ENCODE measurements at regions not wholly inside any gene's neighbourhood (a gene's known extent, or its start where the extent isn't known, plus 50 kb on each side); places are given as distances from the start of the nearest gene placed in this dataset.

DNA sequence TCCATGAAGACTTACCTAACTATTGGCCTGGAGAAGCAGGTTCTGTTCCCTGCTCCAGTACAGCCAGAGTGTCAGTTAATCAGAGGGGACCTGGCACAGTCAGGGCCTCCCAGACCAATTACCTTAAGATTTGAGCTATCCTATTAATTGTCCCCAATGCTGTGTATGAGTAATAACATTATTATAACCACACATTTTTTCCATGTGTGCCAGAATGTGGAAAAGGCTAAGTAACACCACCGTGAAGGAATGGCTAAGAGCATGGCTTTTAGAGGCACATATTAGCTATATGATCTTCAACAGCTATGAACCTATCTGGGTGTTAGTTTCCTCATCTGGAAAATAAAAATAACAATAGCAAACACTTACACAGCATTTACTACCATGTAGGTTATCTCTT, 111.1 kb upstream of the RAP1B start:
- no peak for DNase-seq (ENCODE audit: low read depth in 2 of 3, low spot score in 2 of 3)

DNA sequence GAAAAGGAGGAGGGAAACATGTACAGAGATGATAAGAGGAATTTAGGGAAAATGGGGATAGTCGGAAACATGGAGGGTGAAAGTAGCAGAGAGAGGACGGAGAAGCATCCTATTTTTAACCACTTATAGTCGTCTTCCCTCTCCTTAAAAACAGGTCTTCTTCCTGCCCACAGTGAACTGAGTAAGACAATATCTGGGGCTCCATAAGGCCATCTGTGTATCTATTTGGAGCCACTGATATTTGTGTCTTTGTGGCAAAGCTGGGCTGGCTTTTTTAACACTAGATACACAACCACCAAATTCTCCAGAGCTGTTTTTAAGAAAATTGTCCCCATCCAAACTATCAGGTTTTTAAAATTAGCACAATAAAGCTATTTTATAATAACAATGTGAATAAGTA, 109.5 kb upstream of the RAP1B start:
- no peak for DNase-seq (ENCODE audit: low read depth in 2 of 3, low spot score in 2 of 3)

- no peak for DNase-seq (ENCODE audit: low read depth in 2 of 3, low spot score in 2 of 3)
Observed at GRCh38 chr12:68505970-68506369, 104.7 kb upstream of the RAP1B start.

DNA sequence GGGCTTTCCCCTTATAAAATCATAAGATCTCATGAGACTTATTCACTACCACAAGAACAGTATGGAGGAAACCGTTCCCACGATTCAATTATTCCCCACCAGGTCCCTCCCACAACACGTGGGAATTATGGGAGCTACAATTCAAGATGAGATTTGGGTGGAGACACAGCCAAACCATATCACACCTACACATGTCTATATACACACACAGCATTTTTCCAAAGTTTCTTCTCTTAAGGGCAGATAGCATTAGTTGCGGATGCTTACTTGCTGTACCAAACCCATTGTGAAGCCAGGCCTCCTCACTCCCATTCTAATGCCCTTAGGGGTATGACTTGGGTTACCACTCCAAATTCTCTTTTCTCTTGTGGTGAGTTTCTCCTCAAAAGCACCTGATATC, 104.1 kb upstream of the RAP1B start:
- no peak for DNase-seq (ENCODE audit: low read depth in 2 of 3, low spot score in 2 of 3)

DNA sequence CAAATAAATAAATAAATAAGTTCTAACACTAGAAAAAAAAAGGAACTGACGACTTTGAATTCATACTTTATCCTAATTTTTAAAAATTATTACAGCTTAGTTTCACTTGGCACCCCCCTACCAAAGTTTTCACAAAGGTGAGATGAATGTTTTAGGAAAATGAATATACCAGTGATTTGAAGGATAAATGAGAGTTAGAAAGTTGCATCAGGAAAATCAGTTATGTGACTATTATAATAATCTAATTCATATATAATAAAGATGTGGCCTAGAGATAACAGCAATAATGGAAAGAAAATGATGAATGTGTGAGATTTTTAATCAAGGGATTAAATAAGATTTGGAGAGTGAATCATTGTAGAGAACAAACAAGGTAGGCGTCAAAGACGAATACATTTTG, 103.0 kb upstream of the RAP1B start:
- DNase-seq (ENCODE audit: low read depth in 2 of 3, low spot score in 2 of 3): no peak

- DNase-seq (ENCODE audit: low read depth in 2 of 3, low spot score in 2 of 3): peak in 1 of 3 donors; percentile 73
Observed at GRCh38 chr12:68508576-68508975, 102.1 kb upstream of the RAP1B start.

DNA sequence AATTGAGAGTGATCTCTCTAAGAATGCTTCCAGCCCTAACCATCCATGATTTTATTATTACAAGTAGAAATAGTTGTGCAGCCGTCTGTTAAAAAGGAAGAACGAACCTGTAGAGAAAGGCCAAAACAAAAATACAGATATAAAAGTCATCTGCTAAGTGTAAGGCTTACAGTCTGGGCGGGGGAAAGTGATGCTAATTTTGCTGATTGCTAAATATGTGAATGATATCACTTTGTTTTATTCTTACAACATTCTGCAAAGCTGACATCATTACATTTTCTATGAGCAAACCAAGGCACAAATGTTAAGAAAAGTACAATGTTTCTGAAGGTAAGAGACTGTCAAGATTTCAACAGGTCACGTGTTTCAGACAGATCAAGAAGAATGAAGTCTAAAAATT, 101.5 kb upstream of the RAP1B start:
- no peak for DNase-seq (ENCODE audit: low read depth in 2 of 3, low spot score in 2 of 3)

- no peak for DNase-seq (ENCODE audit: low read depth in 2 of 3, low spot score in 2 of 3)
Observed at GRCh38 chr12:68510397-68510796, 100.3 kb upstream of the RAP1B start.

DNA sequence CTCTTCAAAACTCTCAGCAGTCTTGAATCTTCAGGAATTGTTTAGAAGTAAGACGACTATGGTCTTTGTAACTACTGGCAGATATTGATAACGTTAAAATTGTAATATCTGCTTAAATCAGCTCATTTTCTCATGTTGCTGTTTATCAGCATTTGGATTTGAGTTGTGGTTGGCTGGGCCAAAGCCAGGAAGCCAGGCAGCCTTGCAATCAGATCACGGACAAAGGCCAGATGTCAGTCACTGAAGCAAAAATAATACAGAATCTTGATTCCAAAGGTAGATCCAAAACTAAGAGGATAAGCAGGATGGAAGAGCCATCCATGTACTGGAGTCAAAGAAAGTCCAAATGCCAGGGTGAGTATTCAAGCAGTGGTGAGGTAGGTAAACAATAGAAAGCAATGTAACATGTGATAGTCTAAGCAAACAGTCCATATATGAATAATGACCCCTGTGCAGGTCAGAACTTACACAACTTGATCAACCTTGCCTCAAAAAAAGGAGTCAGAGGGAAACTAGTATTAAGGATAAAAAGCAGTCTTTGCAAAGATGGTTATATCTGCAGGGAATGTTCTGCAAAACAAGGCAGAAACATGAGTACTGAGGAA, 95.8 kb upstream of the RAP1B start:
- no peak for DNase-seq (ENCODE audit: low read depth in 2 of 3, low spot score in 2 of 3)

GRCh38 chr12:68515793-68516192, 94.9 kb upstream of the RAP1B start:
- DNase-seq (ENCODE audit: low read depth in 2 of 3, low spot score in 2 of 3): no peak

- DNase-seq (ENCODE audit: low read depth in 2 of 3, low spot score in 2 of 3): no peak
Observed at GRCh38 chr12:68521321-68521839, 89.3 kb upstream of the RAP1B start.

GRCh38 chr12:68521848-68522502, 88.7 kb upstream of the RAP1B start:
- DNase-seq (ENCODE audit: low read depth in 2 of 3, low spot score in 2 of 3): no peak

DNA sequence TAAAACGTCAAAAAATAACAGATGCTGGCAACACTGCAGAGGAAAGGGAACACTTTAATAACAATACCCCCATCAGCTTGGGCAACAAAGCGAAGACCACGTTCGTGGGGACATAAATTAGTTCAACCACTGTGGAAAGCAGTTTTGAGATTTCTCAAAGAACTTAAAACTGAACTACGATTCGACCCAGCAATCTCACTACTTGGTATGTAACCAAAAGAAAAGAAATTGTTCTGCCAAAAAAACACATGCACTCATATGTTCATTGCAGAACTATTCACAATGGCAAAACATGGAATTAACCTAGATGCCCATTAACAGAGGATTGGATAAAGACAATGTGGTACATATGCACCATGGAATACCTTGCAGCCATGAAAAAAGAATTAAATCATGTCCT, 81.2 kb upstream of the RAP1B start:
- DNase-seq (ENCODE audit: low read depth in 2 of 3, low spot score in 2 of 3): no peak

GRCh38 chr12:68529869-68530268, 80.8 kb upstream of the RAP1B start:
- DNase-seq (ENCODE audit: low read depth in 2 of 3, low spot score in 2 of 3): no peak

DNA sequence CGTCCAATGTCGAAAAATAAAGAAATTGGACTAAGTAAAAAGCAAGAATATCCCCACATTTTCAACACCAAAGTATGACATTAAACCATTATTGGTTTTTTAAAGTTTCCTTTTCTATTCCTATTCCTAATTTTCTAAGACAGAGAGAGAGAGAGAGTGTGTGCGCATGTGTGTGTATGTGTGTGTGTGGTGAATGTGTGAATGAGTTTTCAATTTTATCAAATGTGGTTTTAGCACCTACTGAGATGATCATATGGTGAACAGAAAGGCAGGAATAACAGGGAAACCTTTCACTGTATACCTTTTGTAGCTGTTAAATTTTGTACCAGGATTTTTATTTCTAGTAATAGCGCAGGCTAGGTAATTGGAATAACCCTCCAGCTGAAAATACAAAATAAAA, 80.4 kb upstream of the RAP1B start:
- DNase-seq (ENCODE audit: low read depth in 2 of 3, low spot score in 2 of 3): no peak

DNA sequence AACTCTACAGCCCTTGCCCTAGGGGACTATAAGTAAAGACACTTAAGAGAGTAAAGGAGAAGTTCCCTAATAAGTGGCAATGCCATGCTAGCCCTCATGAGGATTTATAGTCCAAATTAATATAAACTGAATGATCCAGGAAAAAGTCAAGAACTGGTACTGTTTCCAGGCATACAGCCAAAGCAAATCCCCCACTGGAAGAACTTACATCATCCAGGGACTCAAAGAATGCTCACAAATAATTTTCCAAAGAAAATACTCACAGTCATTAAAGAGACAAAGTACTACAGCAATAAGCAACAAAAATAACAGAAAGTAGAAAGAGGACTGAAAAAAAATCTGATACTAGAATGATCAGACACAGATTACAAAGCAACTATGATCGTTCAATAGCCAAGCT, 79.7 kb upstream of the RAP1B start:
- DNase-seq (ENCODE audit: low read depth in 2 of 3, low spot score in 2 of 3): no peak

DNA sequence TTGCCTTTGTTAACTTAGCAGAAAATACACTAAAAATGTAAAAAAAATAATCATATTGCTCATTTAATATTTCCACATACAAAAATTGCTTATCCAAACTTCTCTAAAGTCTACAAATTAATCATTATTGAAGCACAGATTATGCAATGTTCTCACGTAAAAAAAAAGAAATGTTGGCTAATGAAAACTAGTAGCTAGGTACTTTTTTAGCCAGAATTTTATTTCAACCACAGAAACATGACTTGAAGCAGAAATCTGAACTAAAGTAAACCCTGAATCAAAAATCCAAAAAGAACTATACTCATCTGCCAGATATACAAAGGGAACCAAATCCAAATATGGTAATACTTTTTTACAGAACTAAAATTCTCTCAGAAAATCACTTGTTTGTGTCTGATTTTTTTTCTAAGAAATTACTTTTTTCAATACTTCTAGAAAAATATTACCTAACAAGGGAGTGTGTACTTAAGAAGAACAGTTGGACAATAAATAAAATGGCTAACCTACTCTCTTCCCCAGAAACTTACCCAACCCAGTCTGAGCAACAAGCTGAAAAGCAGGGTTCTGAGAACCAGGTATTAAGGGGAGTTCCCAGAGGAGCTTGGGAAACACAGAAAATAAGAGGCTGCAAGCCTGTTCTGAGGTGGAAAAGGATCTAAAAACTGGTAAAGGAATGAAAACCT, 78.4 kb upstream of the RAP1B start:
- no peak for DNase-seq (ENCODE audit: low read depth in 2 of 3, low spot score in 2 of 3)

- DNase-seq (ENCODE audit: low read depth in 2 of 3, low spot score in 2 of 3): no peak
Observed at GRCh38 chr12:68532887-68533248, 77.8 kb upstream of the RAP1B start.

DNA sequence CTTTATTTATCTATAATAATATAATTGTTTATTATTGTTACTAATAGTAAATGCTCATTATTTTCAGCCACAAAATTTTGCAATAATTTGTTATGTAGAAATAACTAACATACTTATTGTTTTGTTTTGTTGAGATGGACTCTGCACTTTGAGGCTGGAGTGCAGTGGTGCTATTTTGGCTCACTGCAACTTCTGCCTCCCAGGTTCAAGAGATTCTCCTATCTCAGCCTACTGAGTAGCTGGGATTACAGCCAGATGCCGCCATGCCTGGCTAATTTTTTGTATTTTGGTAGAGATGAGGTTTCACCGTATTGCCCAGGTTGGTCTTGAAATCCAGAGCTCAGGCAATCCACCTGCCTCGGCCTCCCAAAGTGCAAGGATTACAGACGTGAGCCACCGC, 76.6 kb upstream of the RAP1B start:
- DNase-seq (ENCODE audit: low read depth in 2 of 3, low spot score in 2 of 3): no peak

DNA sequence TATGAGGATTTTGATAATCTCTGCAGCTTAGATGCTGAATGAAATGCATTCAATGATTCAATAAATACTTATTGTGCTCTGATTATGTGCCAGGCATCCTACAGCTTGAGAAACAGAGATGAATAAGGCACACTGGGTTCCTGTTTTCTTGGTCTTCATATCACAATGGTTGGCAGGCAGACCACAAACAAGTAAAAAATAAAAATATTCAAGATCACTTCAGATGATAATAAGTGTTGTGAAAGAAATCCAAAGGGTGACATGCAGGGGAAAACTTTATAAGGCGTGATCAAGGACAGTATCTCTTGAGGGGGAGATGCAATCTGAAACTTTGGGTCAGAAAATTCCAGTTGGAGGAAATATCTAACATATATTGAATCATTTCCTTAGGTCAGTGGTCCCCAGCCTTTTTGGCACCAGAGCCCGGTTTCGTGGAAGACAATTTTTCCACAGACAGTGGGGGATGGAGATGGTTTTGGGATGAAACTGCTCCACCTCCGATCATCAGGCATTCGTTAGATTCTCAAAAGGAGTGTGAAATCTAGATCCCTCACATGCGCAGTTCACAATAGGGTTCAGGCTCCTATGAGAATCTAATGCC, 73.7 kb upstream of the RAP1B start:
- DNase-seq (ENCODE audit: low read depth in 2 of 3, low spot score in 2 of 3): peak in 2 of 3 donors; percentile 27 to 67

- no peak for DNase-seq (ENCODE audit: low read depth in 2 of 3, low spot score in 2 of 3)
Observed at GRCh38 chr12:68537571-68537970, 73.1 kb upstream of the RAP1B start.
